GM13977 (cell line): ENCODE measurements at regions not wholly inside any gene's neighbourhood (a gene's known extent, or its start where the extent isn't known, plus 50 kb on each side); places are given as distances from the start of the nearest gene placed in this dataset.
"Not testable (repeated sequence)": the region's sequence is repeated elsewhere in the genome, so short reads cannot be mapped to it uniquely, and the experiment has no call there.

Experiments used
- DNase-seq: peaks from one replicate; pipeline ENCODE4 v3.0.0; 2012; ENCODE audit warnings: low spot score
- in situ Hi-C: fragments of 300-500 bp; cut with MboI; formaldehyde crosslinking; loops from one replicate; pipeline ENCODE4 v1.12.0; 2022; ENCODE audit warnings: low sequenced_read_pairs, low pct_unique_long_range_greater_than_20kb, mixed read lengths, inconsistent platforms; ENCODE audit not compliant: unreplicated experiment
- TF ChIP-seq, protein P1 (sequence below): IDR thresholded peaks from 2 replicates; pipeline ENCODE4 v1.5.1; 2012; ENCODE audit warnings: mild to moderate bottlenecking, control low read depth; ENCODE audit not compliant: insufficient read depth; ENCODE audit errors: extremely low read depth, missing control alignments

DNA sequence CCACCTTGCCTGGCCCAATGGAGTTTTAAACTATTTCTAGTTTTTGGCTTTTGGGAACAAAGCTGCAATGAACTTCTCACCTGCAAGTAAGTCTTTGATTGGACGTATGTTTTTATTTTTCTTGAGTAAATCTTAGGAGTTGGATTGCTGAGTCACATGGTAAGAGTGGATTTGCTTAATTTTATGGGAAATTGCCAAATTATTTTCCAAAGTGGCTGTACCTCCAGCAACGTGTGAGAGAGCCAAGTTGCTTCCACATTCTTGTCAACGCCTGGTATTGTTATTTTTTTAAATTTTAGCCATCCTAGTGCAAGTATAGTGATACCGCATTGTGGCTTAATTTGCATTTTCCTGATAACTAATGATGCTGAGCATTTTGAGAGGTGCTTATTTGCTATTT, 136.6 kb downstream of the LMNTD1 start:
- TF ChIP-seq, protein P1, sequence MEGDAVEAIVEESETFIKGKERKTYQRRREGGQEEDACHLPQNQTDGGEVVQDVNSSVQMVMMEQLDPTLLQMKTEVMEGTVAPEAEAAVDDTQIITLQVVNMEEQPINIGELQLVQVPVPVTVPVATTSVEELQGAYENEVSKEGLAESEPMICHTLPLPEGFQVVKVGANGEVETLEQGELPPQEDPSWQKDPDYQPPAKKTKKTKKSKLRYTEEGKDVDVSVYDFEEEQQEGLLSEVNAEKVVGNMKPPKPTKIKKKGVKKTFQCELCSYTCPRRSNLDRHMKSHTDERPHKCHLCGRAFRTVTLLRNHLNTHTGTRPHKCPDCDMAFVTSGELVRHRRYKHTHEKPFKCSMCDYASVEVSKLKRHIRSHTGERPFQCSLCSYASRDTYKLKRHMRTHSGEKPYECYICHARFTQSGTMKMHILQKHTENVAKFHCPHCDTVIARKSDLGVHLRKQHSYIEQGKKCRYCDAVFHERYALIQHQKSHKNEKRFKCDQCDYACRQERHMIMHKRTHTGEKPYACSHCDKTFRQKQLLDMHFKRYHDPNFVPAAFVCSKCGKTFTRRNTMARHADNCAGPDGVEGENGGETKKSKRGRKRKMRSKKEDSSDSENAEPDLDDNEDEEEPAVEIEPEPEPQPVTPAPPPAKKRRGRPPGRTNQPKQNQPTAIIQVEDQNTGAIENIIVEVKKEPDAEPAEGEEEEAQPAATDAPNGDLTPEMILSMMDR = no peak
- no peak for DNase-seq
- in situ Hi-C loops = no loop called here

- in situ Hi-C loops = no loop called here
- TF ChIP-seq, protein P1 = no peak
- no peak for DNase-seq
These were observed 138.1 kb downstream of the LMNTD1 start for GRCh38 chr12:25415004-25415403.

GRCh38 chr12:25412735-25413134, 140.3 kb downstream of the LMNTD1 start:
- no peak for DNase-seq
- TF ChIP-seq, protein P1 = no peak
- in situ Hi-C loops = no loop called here

- no peak for DNase-seq
- in situ Hi-C loops = no loop called here
- TF ChIP-seq, protein P1 = no peak
These were observed 148.1 kb downstream of the LMNTD1 start for GRCh38 chr12:25404955-25405354.

GRCh38 chr12:25401547-25402345, 151.0 kb upstream of the KRAS start:
- TF ChIP-seq, protein P1 = no peak
- in situ Hi-C loops = no loop called here
- no peak for DNase-seq

DNA sequence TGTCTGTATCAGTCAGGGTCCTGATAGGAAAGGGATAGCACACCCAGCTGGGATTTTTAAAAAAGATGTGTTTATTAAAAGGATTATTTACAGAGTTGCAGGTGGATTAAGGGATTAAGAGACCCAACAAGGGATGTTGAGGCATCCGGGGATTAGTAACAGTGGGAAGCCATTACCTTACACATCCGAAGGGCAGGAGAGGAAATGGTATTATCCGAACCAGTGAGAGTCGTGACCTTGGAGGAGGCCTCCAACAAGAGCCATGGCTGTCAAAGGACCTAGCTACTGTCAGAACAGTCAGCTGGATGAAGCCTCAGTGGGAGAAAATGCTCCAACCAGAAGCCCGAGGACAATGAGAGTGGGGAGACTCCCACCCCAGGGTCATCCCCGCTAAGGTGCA, 146.3 kb upstream of the KRAS start:
- TF ChIP-seq, protein P1 = no peak
- no peak for DNase-seq
- in situ Hi-C loops = loop anchor here (10.0 kb wide), 1 partner anchor 172 kb away; no protein-coding TSS in a partner anchor

DNA sequence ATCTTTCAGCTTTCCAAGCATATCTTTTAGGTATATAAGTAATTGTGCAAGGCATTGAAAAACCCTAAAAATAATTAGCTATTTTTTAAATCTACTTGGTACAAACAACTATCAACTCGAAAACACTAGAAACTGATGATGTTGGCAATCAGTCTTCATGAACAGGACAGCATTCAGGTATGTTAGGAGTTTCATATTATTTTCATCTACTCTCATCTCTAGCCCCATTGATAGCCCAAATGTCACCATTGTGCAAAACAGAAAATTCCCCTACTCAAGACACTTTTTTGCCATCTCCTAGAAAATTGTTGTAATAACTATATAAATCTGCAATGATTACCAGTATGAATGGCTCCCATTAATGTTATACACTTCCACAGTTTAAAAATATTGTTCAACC, 144.5 kb upstream of the KRAS start:
- in situ Hi-C loops = loop anchor here (10.0 kb wide), 1 partner anchor 170 kb away; no protein-coding TSS in a partner anchor

GRCh38 chr12:25394775-25395174, 144.0 kb upstream of the KRAS start:
- DNase-seq = not testable (repeated sequence)
- in situ Hi-C loops = loop anchor here (10.0 kb wide), 1 partner anchor 170 kb away; no protein-coding TSS in a partner anchor

More for the DNA sequence above, 144.5 kb upstream of the KRAS start:
- DNase-seq = no peak
- TF ChIP-seq, protein P1 = no peak
